Muscle layer of duodenum (tissue), 2 donors: ENCODE measurements at regions not wholly inside any gene's neighbourhood (a gene's known extent, or its start where the extent isn't known, plus 50 kb on each side); places are given as distances from the start of the nearest gene placed in this dataset.
"Not testable (repeated sequence)": the region's sequence is repeated elsewhere in the genome, so short reads cannot be mapped to it uniquely, and the experiment has no call there.

ENCODE experiments used
- H3K27ac ChIP-seq: one replicate; pipeline ENCODE4 v1.7.0; 2013; ENCODE audit warnings: mild to moderate bottlenecking, low read length
- H3K27me3 ChIP-seq: one replicate; pipeline ENCODE4 v1.7.0; 2013; ENCODE audit warnings: low read depth, mild to moderate bottlenecking, control low read depth, low read length
- H3K36me3 ChIP-seq, 2 donors: one replicate each; pipeline ENCODE4 v1.7.0; 2013; ENCODE audit warnings: low read length in 2 of 2, control low read depth in 1 of 2, mild to moderate bottlenecking in 1 of 2; ENCODE audit not compliant: insufficient read depth in 2 of 2, control insufficient read depth in 1 of 2
- H3K4me1 ChIP-seq, 2 donors: one replicate each; pipeline ENCODE4 v1.7.0; 2013; ENCODE audit warnings: low read length in 2 of 2, mild to moderate bottlenecking in 2 of 2, control low read depth in 1 of 2, moderate library complexity in 1 of 2; ENCODE audit not compliant: insufficient read depth in 2 of 2, control insufficient read depth in 1 of 2
- H3K4me3 ChIP-seq, 2 donors: one replicate each; pipeline ENCODE4 v1.7.0; 2013; ENCODE audit warnings: low read length in 2 of 2, low read depth in 1 of 2, mild to moderate bottlenecking in 1 of 2
- H3K9me3 ChIP-seq, 2 donors: one replicate each; pipeline ENCODE4 v1.7.0; 2013; ENCODE audit warnings: low read length in 2 of 2, control low read depth in 1 of 2, mild to moderate bottlenecking in 1 of 2; ENCODE audit not compliant: control insufficient read depth in 1 of 2
- donor health status: healthy.

DNA sequence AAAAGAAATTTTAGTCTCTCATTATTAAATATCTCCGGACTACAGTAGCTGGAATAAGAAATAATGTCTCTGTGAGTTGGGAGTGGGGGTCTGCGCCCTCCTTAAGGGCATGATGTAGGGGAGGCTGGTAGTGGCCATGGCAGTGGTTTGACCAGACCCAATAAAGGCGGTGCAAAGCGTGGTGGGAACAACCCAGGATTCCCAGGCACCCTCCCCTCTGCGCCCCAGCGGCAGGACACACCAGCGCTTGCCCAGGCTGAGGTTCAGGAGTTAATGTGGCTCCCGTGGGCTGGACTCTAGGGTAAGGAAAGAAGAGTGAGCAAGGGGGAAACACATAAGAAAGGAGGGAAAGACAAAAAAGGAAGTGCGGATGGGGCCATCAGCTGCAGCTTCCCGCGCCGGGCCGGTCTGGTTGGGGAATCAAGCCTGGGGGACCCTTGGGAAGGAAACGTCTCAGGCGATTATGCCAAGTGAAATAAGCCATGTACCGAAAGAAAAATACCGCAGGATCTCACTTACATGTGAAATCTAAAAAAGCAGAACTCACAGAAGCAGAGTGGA lies 157.5 kb upstream of the SMIM31 start:
- no peaks in the 10 kb centered on the region for H3K27me3 ChIP-seq
- no peak overlapping the region for H3K4me3 ChIP-seq
- H3K9me3 ChIP-seq, result peaks cover 0 to 2% of the 10 kb centered on the region in 2 donors
- no peak overlapping the region for H3K27ac ChIP-seq
- H3K36me3 ChIP-seq, result no peaks in the 10 kb centered on the region
- no peaks in the 10 kb centered on the region for H3K4me1 ChIP-seq

DNA sequence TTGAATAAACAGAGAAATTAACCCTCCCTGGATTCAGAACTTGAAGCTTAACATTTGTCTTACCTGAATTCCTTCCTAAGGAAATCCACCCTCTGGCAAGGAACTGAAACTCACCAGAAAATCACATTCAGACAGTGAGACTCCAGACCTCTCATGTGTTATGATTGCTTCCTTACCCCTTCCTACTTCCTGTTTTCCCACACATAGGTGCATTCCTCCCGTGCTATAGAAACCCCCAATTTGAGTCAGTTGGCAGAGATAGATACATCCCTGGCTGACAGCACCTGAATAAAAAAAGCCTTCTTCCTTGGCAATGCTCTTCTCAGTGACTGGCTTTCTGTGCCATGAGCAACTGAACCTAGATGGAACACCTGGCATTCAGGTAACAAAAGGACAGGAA lies 157.0 kb upstream of the SMIM31 start:
- H3K4me3 ChIP-seq, result no peak overlapping the region
- no peaks in the 10 kb centered on the region for H3K4me1 ChIP-seq
- peaks cover 0 to 6% of the 10 kb centered on the region in 2 donors for H3K9me3 ChIP-seq
- no peak overlapping the region for H3K27ac ChIP-seq
- H3K36me3 ChIP-seq, result no peaks in the 10 kb centered on the region
- H3K27me3 ChIP-seq, result no peaks in the 10 kb centered on the region

DNA sequence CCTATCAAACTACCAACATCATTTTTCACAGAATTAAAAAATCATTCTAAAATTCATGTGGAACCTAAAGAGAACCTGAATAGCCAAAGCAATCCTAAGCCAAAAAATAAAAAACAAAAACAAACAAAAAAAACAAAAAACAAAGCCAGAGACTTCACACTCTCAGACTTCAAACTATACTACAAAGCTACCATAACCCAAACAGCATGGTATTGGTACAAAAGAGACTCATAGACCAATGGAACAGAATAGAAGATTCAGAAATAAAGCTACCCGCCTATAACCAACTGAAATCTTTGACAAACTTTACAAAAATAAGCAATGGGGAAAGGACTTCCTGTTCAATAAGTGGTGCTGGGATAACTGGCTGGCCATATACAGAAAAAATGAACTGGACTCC lies 152.3 kb upstream of the SMIM31 start:
- Histone ChIP-seq H3K9me3 (peaks cover 0 to 10% of the 10 kb centered on the region in 2 donors), H3K27ac (no peak overlapping the region), H3K27me3 (no peaks in the 10 kb centered on the region), H3K4me1 (no peaks in the 10 kb centered on the region), H3K36me3 (no peaks in the 10 kb centered on the region), H3K4me3 (no peak overlapping the region)

DNA sequence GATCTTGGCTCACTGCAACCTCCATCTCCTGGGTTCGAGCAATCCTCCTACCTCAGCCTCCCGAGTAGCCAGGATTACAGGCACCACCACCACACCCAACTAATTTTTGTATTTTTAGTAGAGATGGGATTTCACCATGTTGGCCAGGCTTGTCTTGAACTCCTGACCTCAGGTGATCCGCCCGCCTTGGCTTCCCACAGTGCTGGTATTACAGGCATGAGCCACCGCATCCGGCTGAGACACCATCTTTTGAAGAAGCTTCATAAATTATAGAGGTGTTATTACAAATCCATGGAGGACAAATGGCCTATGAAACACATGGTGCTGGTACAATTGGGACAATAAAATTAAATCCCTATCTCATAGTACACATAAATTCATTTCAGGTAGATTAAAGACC lies 148.1 kb upstream of the SMIM31 start:
- H3K9me3 ChIP-seq, H3K27ac ChIP-seq, H3K4me3 ChIP-seq, H3K4me1 ChIP-seq, H3K36me3 ChIP-seq, H3K27me3 ChIP-seq: not testable (repeated sequence)

DNA sequence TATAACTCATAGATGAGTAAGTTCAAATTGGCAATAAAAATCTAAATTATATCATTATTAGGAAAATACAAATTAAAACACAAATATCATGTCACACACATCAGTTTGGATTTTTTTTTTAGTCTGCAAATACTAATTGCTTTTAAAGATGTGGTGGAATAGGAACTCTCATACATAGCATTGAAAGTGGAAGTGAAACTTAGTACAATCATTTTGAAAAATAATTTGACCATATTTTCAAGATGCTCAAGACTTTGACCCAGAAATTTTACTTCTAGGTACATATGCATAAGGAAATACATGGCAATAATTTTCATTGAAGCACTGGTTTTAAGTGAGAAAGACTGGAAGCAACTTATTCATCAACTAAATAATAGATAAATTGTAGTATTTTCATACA lies 147.5 kb upstream of the SMIM31 start:
- no peak overlapping the region for H3K27ac ChIP-seq
- H3K36me3 ChIP-seq, result no peaks in the 10 kb centered on the region
- H3K27me3 ChIP-seq, result no peaks in the 10 kb centered on the region
- H3K4me3 ChIP-seq, result no peak overlapping the region
- no peaks in the 10 kb centered on the region for H3K4me1 ChIP-seq
- peaks cover 0 to 7% of the 10 kb centered on the region in 2 donors for H3K9me3 ChIP-seq

DNA sequence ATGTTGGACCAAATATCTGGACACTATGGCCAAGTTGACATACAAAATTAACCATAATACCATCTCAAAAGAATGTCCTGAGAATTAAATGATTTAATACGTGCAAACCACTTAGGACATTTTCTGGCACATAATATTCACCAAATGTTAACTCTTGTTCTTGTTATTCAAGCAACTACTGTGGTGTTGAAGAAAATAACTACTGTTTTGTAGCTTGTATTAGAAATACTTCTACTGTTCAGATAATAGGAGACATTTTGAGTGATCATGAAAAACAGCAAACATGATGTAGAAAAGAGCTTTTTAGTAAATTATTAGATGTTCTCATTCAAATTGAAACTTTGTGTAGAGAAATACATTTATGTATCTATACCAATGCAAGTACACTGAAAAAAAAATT lies 140.7 kb upstream of the SMIM31 start:
- Histone ChIP-seq H3K9me3 (no peaks in the 10 kb centered on the region), H3K36me3 (no peaks in the 10 kb centered on the region), H3K27ac (no peak overlapping the region), H3K4me3 (no peak overlapping the region), H3K27me3 (no peaks in the 10 kb centered on the region), H3K4me1 (no peaks in the 10 kb centered on the region)

DNA sequence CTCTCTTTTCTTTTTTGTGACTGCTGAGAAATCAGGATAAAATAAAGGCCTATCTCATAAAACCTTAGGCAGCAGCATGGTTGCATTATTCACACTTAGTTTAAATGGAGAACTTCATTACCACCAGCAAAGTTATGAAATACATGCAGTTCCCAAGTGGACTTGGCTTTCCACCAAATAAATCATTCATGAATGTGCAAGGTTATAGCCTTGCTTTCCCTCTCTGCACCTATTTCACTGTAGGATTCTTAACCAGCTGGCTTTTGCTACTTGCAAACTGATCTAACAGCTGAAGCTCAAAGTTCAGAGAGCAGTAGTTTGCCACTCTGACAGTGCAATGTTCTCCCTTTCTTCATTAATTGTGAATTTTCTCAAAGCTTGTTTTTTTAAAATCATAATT lies 140.1 kb upstream of the SMIM31 start:
- Histone ChIP-seq H3K4me1 (no peaks in the 10 kb centered on the region), H3K9me3 (no peaks in the 10 kb centered on the region), H3K27me3 (no peaks in the 10 kb centered on the region), H3K4me3 (no peak overlapping the region), H3K27ac (no peak overlapping the region), H3K36me3 (no peaks in the 10 kb centered on the region)

DNA sequence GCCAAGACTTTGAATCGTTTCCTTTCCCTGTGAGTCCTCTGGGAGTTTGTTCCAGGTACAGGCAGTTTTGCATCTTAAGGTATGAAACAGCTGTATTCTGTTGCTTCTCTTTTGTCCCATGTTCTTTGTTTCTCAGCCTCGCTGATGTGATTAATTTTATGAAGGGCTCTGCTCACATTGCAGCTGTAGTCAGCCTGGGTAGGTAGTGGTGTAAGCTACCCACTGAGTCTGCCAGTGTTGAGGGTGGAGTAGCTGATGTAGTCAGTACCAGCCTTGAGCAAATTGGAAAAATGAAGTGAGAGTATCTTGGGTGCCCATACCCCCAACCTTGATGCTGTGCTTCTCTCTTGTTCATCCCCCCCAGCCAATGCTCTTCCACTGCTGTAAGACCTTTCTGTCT lies 139.6 kb upstream of the SMIM31 start:
- no peaks in the 10 kb centered on the region for H3K9me3 ChIP-seq
- H3K4me1 ChIP-seq, result no peaks in the 10 kb centered on the region
- H3K36me3 ChIP-seq, result no peaks in the 10 kb centered on the region
- H3K27ac ChIP-seq, result no peak overlapping the region
- H3K4me3 ChIP-seq, result no peak overlapping the region
- no peaks in the 10 kb centered on the region for H3K27me3 ChIP-seq

DNA sequence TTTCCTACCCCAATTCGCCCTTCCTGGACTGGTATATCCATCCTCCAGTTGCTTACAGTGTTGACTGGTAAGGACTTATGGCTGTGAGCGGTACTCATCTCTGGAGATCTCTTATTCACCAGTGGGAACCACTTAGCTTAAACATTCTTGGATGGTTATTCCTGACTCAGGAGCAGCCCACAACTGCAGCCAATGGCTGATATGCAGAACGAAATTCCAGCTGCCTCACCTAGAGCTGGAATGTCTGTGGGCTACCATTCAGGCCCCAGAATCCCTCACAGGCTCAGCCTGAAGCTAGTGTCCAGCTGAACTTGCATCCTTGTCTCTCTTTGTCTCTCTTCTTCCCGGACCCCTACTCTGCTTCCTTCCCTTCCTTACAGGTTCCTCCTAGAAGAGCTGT lies 138.9 kb upstream of the SMIM31 start:
- H3K36me3 ChIP-seq, result no peaks in the 10 kb centered on the region

DNA sequence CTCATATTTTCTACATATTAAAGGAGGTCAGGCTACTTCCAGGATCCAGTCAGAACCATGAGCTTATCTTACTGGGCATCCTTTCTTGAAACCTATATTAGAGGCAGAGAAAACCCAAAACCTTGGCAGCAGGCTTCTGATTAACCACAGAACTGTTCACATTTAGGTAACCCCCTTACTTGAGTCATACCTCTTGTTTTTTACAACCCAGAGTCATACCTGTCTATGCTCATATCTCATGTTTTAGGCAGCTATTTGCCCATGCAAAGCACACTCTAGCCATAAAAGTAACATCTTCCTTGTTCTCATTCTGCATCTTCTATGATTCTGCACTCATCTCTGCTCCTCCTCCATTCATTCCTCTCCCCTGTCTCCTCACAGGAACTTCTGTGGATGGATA lies 138.0 kb upstream of the SMIM31 start:
- no peaks in the 10 kb centered on the region for H3K36me3 ChIP-seq
- H3K9me3 ChIP-seq, result no peaks in the 10 kb centered on the region
- no peaks in the 10 kb centered on the region for H3K27me3 ChIP-seq
- H3K27ac ChIP-seq, result no peak overlapping the region
- no peaks in the 10 kb centered on the region for H3K4me1 ChIP-seq
- no peak overlapping the region for H3K4me3 ChIP-seq

More for the DNA sequence above, 138.9 kb upstream of the SMIM31 start:
- Histone ChIP-seq H3K27me3 (no peaks in the 10 kb centered on the region), H3K4me1 (no peaks in the 10 kb centered on the region), H3K27ac (no peak overlapping the region), H3K4me3 (no peak overlapping the region), H3K9me3 (no peaks in the 10 kb centered on the region)

DNA sequence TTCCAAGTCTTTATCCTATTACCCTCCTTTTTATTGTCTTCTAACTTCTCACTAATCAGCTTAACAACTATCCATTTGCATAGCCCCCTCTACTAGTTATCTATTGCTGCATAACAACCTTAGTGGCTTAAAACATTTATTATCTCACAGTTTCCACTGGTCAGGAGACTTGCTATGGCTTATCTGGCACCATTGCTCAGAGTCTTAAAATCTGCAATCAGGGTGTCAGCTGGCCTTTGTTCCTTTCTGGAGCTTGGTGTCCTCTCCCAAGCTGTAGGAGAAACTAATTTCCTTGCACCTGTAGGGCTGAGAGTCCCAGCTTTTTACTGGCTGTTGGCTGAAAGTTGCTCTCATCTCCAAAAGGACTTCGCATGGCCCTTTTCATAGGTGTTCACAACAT lies 137.0 kb upstream of the SMIM31 start:
- no peaks in the 10 kb centered on the region for H3K27me3 ChIP-seq
- no peak overlapping the region for H3K4me3 ChIP-seq
- no peak overlapping the region for H3K27ac ChIP-seq
- H3K4me1 ChIP-seq, result no peaks in the 10 kb centered on the region
- no peaks in the 10 kb centered on the region for H3K36me3 ChIP-seq
- H3K9me3 ChIP-seq, result no peaks in the 10 kb centered on the region

DNA sequence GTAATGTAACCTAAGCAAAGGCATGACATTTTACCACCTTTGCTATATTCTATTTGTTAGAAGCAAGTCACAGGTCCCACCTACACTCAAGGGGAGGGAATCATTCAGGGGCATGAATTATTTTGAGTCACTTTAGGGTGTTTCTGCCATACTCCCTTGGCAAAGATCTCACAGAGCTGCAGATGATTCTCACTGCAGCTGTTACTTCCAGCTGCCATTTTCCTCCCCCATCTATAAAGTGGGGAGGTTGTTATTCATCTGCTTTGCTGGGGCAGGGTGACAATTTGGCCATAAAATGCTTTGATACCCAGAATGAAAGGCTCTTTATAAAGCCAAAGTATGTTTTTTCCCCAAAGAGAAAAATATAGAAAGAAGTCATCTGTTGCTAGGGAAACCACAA lies 136.5 kb upstream of the SMIM31 start:
- Histone ChIP-seq H3K9me3 (no peaks in the 10 kb centered on the region), H3K27me3 (no peaks in the 10 kb centered on the region), H3K27ac (no peak overlapping the region), H3K4me1 (no peaks in the 10 kb centered on the region), H3K4me3 (no peak overlapping the region), H3K36me3 (no peaks in the 10 kb centered on the region)
